GM06990 (cell line): ENCODE measurements at regions not wholly inside any gene's neighbourhood (a gene's known extent, or its start where the extent isn't known, plus 50 kb on each side); places are given as distances from the start of the nearest gene placed in this dataset.

Source experiments
- DNase-seq: peaks from one replicate; pipeline ENCODE4 v3.0.0-alpha.2; 2011; ENCODE audit not compliant: insufficient read length; ENCODE audit errors: extremely low read depth
- H3K27me3 ChIP-seq: replicated peaks from 2 replicates; pipeline ENCODE4 v1.6.0; 2011; ENCODE audit warnings: low read length; ENCODE audit not compliant: control insufficient read depth, insufficient read depth
- H3K36me3 ChIP-seq: 2 replicates; pipeline ENCODE4 v1.5.1; 2011; ENCODE audit warnings: low read length; ENCODE audit not compliant: control insufficient read depth, insufficient read depth
- H3K4me3 ChIP-seq: replicated peaks from 2 replicates; pipeline ENCODE4 v1.5.1; 2011; ENCODE audit warnings: low read depth, mild to moderate bottlenecking, control low read depth, low read length
- TF ChIP-seq, protein P1 (sequence below): IDR thresholded peaks from 2 replicates; pipeline ENCODE4 v1.5.1; 2011; ENCODE audit warnings: low read length, control low read depth, mild to moderate bottlenecking, inconsistent platforms; ENCODE audit not compliant: insufficient read depth, poor library complexity, severe bottlenecking

DNA sequence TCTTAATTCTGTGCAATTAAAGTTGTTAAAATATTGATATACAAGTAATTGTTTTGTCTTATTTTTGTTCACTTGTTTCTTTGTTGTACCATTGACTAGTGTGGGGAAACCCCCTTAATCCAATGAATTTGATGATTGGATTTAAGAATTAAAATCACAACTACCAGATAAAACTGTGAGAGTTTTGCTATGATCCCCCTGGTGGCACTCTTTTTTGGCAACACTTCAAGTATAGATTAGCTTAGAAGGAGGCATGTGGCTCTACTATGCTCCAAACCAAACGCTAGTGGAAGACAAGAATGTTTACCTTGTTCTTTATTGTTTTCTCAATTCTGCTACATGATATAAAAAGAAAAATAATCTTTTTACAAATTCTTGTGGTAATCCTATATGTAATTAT lies 477.8 kb upstream of the ETAA1 start:
- TF ChIP-seq, protein P1, sequence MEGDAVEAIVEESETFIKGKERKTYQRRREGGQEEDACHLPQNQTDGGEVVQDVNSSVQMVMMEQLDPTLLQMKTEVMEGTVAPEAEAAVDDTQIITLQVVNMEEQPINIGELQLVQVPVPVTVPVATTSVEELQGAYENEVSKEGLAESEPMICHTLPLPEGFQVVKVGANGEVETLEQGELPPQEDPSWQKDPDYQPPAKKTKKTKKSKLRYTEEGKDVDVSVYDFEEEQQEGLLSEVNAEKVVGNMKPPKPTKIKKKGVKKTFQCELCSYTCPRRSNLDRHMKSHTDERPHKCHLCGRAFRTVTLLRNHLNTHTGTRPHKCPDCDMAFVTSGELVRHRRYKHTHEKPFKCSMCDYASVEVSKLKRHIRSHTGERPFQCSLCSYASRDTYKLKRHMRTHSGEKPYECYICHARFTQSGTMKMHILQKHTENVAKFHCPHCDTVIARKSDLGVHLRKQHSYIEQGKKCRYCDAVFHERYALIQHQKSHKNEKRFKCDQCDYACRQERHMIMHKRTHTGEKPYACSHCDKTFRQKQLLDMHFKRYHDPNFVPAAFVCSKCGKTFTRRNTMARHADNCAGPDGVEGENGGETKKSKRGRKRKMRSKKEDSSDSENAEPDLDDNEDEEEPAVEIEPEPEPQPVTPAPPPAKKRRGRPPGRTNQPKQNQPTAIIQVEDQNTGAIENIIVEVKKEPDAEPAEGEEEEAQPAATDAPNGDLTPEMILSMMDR, result no peak
- H3K27me3 ChIP-seq, result no peaks in the 10 kb centered on the region; the same call in 1 of the 2 replicates
- no peaks in the 10 kb centered on the region for H3K36me3 ChIP-seq
- no peak overlapping the region for H3K4me3 ChIP-seq
- no peak for DNase-seq

DNA sequence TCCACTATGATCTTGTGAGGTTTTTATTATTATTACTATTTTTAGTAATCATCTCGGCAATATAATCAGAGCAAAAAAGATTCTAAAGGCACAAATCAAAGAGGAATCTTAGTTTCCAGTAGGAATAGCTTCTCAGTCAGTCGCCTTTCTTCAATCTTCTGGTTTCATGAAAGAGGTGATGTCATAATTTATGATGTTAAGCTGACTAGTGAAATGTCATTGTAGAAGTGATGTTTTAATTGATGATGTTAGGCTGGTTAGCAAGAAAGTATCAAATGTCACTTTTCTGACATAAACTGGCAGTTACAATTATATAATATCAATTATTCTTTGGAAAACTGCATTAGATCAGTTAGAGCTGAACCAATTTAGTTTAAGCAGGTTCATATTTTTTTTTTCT lies 476.7 kb upstream of the ETAA1 start:
- no peak for DNase-seq
- TF ChIP-seq, protein P1, result no peak

DNA sequence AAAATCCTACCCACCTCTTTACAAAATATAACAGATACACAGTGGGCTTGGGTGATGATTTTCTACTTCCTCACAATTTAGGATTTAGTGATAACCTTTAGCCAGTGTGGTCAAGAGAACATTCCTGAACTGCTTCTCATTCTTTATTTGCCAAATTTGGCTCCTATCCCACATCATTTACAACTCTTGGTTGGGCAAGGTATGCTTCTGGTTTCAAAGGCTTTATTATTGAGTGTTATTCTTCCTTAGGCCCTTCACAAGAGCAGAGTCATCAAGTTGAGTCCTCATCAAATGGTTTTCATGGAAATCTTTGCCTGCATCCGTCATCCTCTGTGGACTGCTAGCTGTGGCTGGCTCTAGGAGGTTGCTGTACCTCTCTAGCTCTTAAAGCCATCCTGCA lies 472.0 kb upstream of the ETAA1 start:
- Histone ChIP-seq H3K27me3 (no peaks in the 10 kb centered on the region; the same call in 1 of the 2 replicates), H3K4me3 (no peak overlapping the region), H3K36me3 (no peaks in the 10 kb centered on the region)
- no peak for DNase-seq
- TF ChIP-seq, protein P1, result no peak

More for the DNA sequence above, 476.7 kb upstream of the ETAA1 start:
- Histone ChIP-seq H3K4me3 (no peak overlapping the region), H3K27me3 (no peaks in the 10 kb centered on the region; the same call in 1 of the 2 replicates), H3K36me3 (no peaks in the 10 kb centered on the region)

DNA sequence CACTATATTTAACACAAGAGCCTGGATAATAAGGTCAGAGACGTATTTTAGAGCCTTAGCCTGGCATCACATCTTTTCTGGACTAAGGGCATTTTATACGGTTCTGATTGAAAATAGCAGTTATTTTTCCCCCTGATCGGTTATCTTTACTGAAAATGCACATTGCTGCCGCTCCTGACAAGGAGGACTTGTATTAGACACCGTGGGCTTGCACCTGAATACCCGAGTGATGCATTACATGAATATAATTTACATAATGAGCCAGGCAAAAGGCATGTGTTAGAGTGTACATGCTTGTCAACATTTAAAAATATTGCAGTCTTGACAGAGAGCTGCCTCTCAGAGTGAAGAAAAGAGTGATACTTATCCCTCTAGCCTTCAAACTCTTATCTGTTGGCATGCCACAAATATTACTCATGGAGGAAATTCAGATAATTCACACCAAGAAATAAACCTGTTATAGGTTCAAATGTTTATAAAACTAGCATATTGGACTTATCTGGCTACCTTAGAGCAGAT lies 470.5 kb upstream of the ETAA1 start:
- TF ChIP-seq, protein P1, result no peak
- no peak overlapping the region for H3K4me3 ChIP-seq
- H3K27me3 ChIP-seq, result no peaks in the 10 kb centered on the region; the same call in 1 of the 2 replicates
- DNase-seq, result no peak
- H3K36me3 ChIP-seq, result no peaks in the 10 kb centered on the region

DNA sequence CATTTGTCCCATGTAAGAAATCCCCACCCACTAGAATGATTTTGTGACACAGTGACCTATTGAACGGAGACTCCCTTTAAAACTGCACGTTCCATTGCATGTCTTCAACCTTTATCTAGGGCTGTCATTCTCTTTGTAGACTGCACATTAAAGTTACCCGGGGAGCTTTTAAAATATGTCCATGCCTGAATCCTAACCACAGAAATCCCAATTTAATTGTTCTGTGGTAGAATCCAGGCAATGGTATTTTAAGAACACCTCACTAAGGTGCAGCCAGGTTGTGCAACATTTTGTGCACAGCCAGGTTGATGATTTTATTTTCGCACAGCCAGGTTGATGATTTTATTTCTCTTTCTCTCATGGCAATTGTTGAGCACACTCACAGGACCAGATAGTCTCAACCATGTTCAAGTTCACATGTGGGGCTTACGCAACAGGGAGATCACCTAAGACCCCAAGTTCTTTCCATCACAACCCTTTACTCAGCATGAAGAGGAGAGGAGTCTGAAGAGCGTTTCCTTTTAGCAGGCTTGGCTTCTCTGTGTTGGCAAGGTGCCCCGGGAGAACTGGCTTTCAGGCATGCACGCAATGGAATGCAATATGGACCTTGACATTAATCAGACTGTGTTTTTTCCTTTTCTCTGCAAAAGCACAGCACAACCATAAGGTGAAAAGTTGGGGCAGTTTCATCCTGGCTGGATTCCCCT lies 467.3 kb upstream of the ETAA1 start:
- Histone ChIP-seq H3K36me3 (no peaks in the 10 kb centered on the region), H3K27me3 (no peaks in the 10 kb centered on the region)
- DNase-seq, result no peak

More for the DNA sequence above, 467.3 kb upstream of the ETAA1 start:
- no peak overlapping the region for H3K4me3 ChIP-seq
- TF ChIP-seq, protein P1, result no peak
